ENCODE measurements at regions not wholly inside any gene's neighbourhood (a gene's known extent, or its start where the extent isn't known, plus 50 kb on each side); places are given as distances from the start of the nearest gene placed in this dataset.
A peak's percentile ranks its signal among the peaks of the same experiment; 100 is the strongest.

GRCh38 chr15:29913528-29914135, 91.4 kb upstream of the TJP1 start:
- no peak for TF ChIP-seq CTCF (IDR thresholded peaks at IDR 0.05; ENCODE audit: low read depth, low read length)
- Histone ChIP-seq H3K36me3 (no peaks in the 10 kb centered on the region), H3K27ac (peak overlapping the region; percentile 84), H3K9me3 (ENCODE audit: low read depth) (no peaks in the 10 kb centered on the region), H3K27me3 (no peaks in the 10 kb centered on the region), H3K4me3 (no peak overlapping the region), H3K4me1 (ENCODE audit: low read depth) (peaks cover 22% of the 10 kb centered on the region)
- DNase-seq (ENCODE audit: low read depth in 1 of 2, low spot score in 1 of 2), result peak in 1 of 2 donors; percentile 51

- DNase-seq (ENCODE audit: low read depth in 1 of 2, low spot score in 1 of 2), result no peak
- Histone ChIP-seq H3K4me1 (ENCODE audit: low read depth) (peaks cover 22% of the 10 kb centered on the region), H3K27me3 (no peaks in the 10 kb centered on the region), H3K4me3 (no peak overlapping the region), H3K27ac (no peak overlapping the region), H3K36me3 (no peaks in the 10 kb centered on the region), H3K9me3 (ENCODE audit: low read depth) (no peaks in the 10 kb centered on the region)
- TF ChIP-seq CTCF (IDR thresholded peaks at IDR 0.05; ENCODE audit: low read depth, low read length), result no peak
These were observed 89.4 kb upstream of the TJP1 start for GRCh38 chr15:29911705-29912104.

- no peaks in the 10 kb centered on the region for H3K27me3 ChIP-seq
- no peak overlapping the region for H3K27ac ChIP-seq
- no peak for DNase-seq (ENCODE audit: low read depth in 1 of 2, low spot score in 1 of 2)
- TF ChIP-seq CTCF (IDR thresholded peaks at IDR 0.05; ENCODE audit: low read depth, low read length), result no peak
- no peaks in the 10 kb centered on the region for H3K9me3 ChIP-seq (ENCODE audit: low read depth)
- no peaks in the 10 kb centered on the region for H3K36me3 ChIP-seq
- H3K4me1 ChIP-seq (ENCODE audit: low read depth), result peaks cover 22% of the 10 kb centered on the region
- no peak overlapping the region for H3K4me3 ChIP-seq
These were observed 87.8 kb upstream of the TJP1 start for GRCh38 chr15:29910068-29910467.

GRCh38 chr15:29904757-29905417, 82.6 kb upstream of the TJP1 start:
- Histone ChIP-seq H3K36me3 (no peaks in the 10 kb centered on the region), H3K4me1 (ENCODE audit: low read depth) (peaks cover 25% of the 10 kb centered on the region), H3K27ac (peak overlapping the region; percentile 18), H3K27me3 (no peaks in the 10 kb centered on the region), H3K4me3 (no peak overlapping the region), H3K9me3 (ENCODE audit: low read depth) (no peaks in the 10 kb centered on the region)
- no peak for DNase-seq (ENCODE audit: low read depth in 1 of 2, low spot score in 1 of 2)
- no peak for TF ChIP-seq CTCF (IDR thresholded peaks at IDR 0.05; ENCODE audit: low read depth, low read length)

GRCh38 chr15:29903785-29904464, 81.7 kb upstream of the TJP1 start:
- no peaks in the 10 kb centered on the region for H3K36me3 ChIP-seq
- H3K4me3 ChIP-seq, result no peak overlapping the region
- DNase-seq (ENCODE audit: low read depth in 1 of 2, low spot score in 1 of 2), result peak in 1 of 2 donors; percentile 56
- TF ChIP-seq CTCF (IDR thresholded peaks at IDR 0.05; ENCODE audit: low read depth, low read length), result no peak
- H3K27ac ChIP-seq, result peak overlapping the region; percentile 67
- H3K4me1 ChIP-seq (ENCODE audit: low read depth), result peaks cover 28% of the 10 kb centered on the region
- H3K9me3 ChIP-seq (ENCODE audit: low read depth), result no peaks in the 10 kb centered on the region
- no peaks in the 10 kb centered on the region for H3K27me3 ChIP-seq

All from cardiac muscle cell (in vitro differentiated cells and primary cell).